IMR-90 (cell line): ENCODE measurements at regions not wholly inside any gene's neighbourhood (a gene's known extent, or its start where the extent isn't known, plus 50 kb on each side); places are given as distances from the start of the nearest gene placed in this dataset.

Experiments
- ATAC-seq: fragments of 200-7000 bp; cut with Tn5 transposase; 2 replicates; pipeline ENCODE4 v1.9.1; 2020; ENCODE audit warnings: low read depth, mild to moderate bottlenecking, moderate library complexity
- BruUV-seq: library from RNA; stranded (reverse); fragments of 400-500 nt; replicated peaks from 2 replicates; lab custom pipeline; 2021; lab: Mats Ljungman, UMichigan
- CTCF ChIA-PET: fragments of 300-600 bp; formaldehyde crosslinking; extraction: SDS; loops from one replicate; lab custom pipeline; 2021; ENCODE audit warnings: antibody characterized with exemption; lab: Yijun Ruan, JAX
- POLR2A ChIA-PET: fragments of 300-600 bp; sonication (Branson Sonifier 250); formaldehyde crosslinking; loops from one replicate; lab custom pipeline; 2022; ENCODE audit warnings: antibody characterized with exemption; ENCODE audit not compliant: unreplicated experiment; lab: Charles Lee
- DNase-seq: peaks from one replicate; pipeline ENCODE4 v3.0.0; 2013
- H2AFZ ChIP-seq: replicated peaks from 2 replicates; pipeline ENCODE3; 2013; ENCODE audit warnings: low read length, mild to moderate bottlenecking; ENCODE audit not compliant: poor library complexity
- H2AK5ac ChIP-seq: 2 replicates; pipeline ENCODE4 v1.6.1; 2013; ENCODE audit warnings: low read depth, low read length, inconsistent platforms
- H2AK9ac ChIP-seq: replicated peaks from 2 replicates; pipeline ENCODE3; 2013; ENCODE audit warnings: mild to moderate bottlenecking, low read depth, low read length, moderate library complexity; ENCODE audit not compliant: poor library complexity
- H2BK120ac ChIP-seq: 2 replicates; pipeline ENCODE4 v1.6.1; 2013; ENCODE audit warnings: low read depth, low read length, inconsistent platforms
- H2BK15ac ChIP-seq: 3 replicates; pipeline ENCODE4 v1.6.1; 2013; ENCODE audit warnings: low read depth, low read length, inconsistent platforms
- H2BK20ac ChIP-seq: 2 replicates; pipeline ENCODE4 v1.6.1; 2013; ENCODE audit warnings: low read depth, mild to moderate bottlenecking, inconsistent platforms, low read length, moderate library complexity
- H2BK5ac ChIP-seq: 2 replicates; pipeline ENCODE4 v1.6.1; 2013; ENCODE audit warnings: mild to moderate bottlenecking, low read depth, low read length, inconsistent platforms; ENCODE audit not compliant: poor library complexity, severe bottlenecking
- H3K14ac ChIP-seq: replicated peaks from 2 replicates; pipeline ENCODE4 v1.6.1; 2013; ENCODE audit warnings: low read depth, low read length, inconsistent platforms
- H3K18ac ChIP-seq: 2 replicates; pipeline ENCODE4 v1.6.1; 2013; ENCODE audit warnings: low read depth, low read length, control low read depth
- H3K23ac ChIP-seq: 2 replicates; pipeline ENCODE4 v1.6.1; 2013; ENCODE audit warnings: low read depth, low read length, inconsistent platforms
- H3K27ac ChIP-seq: 2 replicates; pipeline ENCODE4 v1.5.1; 2013; ENCODE audit warnings: mild to moderate bottlenecking, control low read depth, low read length; ENCODE audit not compliant: insufficient read depth
- H3K27me3 ChIP-seq: 2 replicates; pipeline ENCODE4 v1.6.1; 2013; ENCODE audit warnings: low read length; ENCODE audit not compliant: control insufficient read depth, insufficient read depth
- H3K36me3 ChIP-seq: 2 replicates; pipeline ENCODE4 v1.6.1; 2013; ENCODE audit warnings: low read length, mixed read lengths; ENCODE audit not compliant: control insufficient read depth, insufficient read depth
- H3K4ac ChIP-seq: 2 replicates; pipeline ENCODE4 v1.6.1; 2013; ENCODE audit warnings: low read depth, low read length, inconsistent platforms
- H3K4me1 ChIP-seq: 2 replicates; pipeline ENCODE4 v1.6.1; 2013; ENCODE audit warnings: low read length, mixed read lengths; ENCODE audit not compliant: control insufficient read depth, insufficient read depth
- H3K4me2 ChIP-seq: 2 replicates; pipeline ENCODE4 v1.6.1; 2013; ENCODE audit warnings: low read depth, mild to moderate bottlenecking, control low read depth, low read length, moderate library complexity
- H3K4me3 ChIP-seq: 2 replicates; pipeline ENCODE4 v1.5.1; 2013; ENCODE audit warnings: low read depth, mild to moderate bottlenecking, control low read depth, low read length, moderate library complexity; ENCODE audit not compliant: insufficient read depth
- H3K56ac ChIP-seq: 2 replicates; pipeline ENCODE4 v1.6.1; 2013; ENCODE audit warnings: low read length, inconsistent platforms; ENCODE audit not compliant: insufficient read depth; ENCODE audit errors: extremely low read depth
- H3K79me1 ChIP-seq, 2 experiments: 2 replicates each; pipeline ENCODE4 v1.6.1; 2013; ENCODE audit warnings: low read length in 2 of 2, inconsistent platforms in 1 of 2, low read depth in 1 of 2
- H3K9ac ChIP-seq: 2 replicates; pipeline ENCODE4 v1.6.1; 2013; ENCODE audit warnings: low read depth, low read length, control low read depth
- H3K9me1 ChIP-seq: 2 replicates; pipeline ENCODE4 v1.6.1; 2013; ENCODE audit warnings: low read length, inconsistent platforms; ENCODE audit not compliant: insufficient read depth
- H3K9me3 ChIP-seq: 2 replicates; pipeline ENCODE4 v1.6.1; 2013; ENCODE audit warnings: low read length; ENCODE audit not compliant: control insufficient read depth, insufficient read depth
- H4K20me1 ChIP-seq: 2 replicates; pipeline ENCODE4 v1.6.1; 2013; ENCODE audit warnings: low read length, inconsistent platforms; ENCODE audit not compliant: insufficient read depth
- H4K5ac ChIP-seq: 2 replicates; pipeline ENCODE4 v1.6.1; 2013; ENCODE audit warnings: mild to moderate bottlenecking, low read depth, low read length, control low read depth
- H4K8ac ChIP-seq, 2 experiments: 2 replicates each; pipeline ENCODE4 v1.6.1; 2013; ENCODE audit warnings: low read depth in 2 of 2, low read length in 2 of 2, control low read depth in 1 of 2, inconsistent platforms in 1 of 2
- H4K91ac ChIP-seq: 2 replicates; pipeline ENCODE4 v1.6.1; 2013; ENCODE audit warnings: low read depth, low read length, inconsistent platforms; ENCODE audit not compliant: insufficient read depth
- BHLHE40 ChIP-seq: fragments of 150-350 bp; IDR thresholded peaks from 2 replicates; pipeline ENCODE4 v1.6.1; 2016; ENCODE audit warnings: mild to moderate bottlenecking, low read depth, low read length
- CTCF ChIP-seq: conservative IDR thresholded peaks from 2 replicates; pipeline ENCODE4 v1.5.1; 2012; ENCODE audit warnings: mild to moderate bottlenecking, low read depth, low read length, improper control_type of control experiment
- MAFK ChIP-seq: IDR thresholded peaks from 2 replicates; pipeline ENCODE4 v1.6.1; 2012; ENCODE audit warnings: low read depth, low read length, improper control_type of control experiment
- NFE2L2 ChIP-seq: fragments of 150-350 bp; IDR thresholded peaks from 2 replicates; pipeline ENCODE4 v1.6.1; 2016; ENCODE audit warnings: low read depth, mild to moderate bottlenecking, low read length
- USF2 ChIP-seq: fragments of 150-350 bp; IDR thresholded peaks from 2 replicates; pipeline ENCODE4 v1.6.1; 2017; ENCODE audit warnings: mild to moderate bottlenecking, antibody characterized with exemption, low read length, low read depth
- dilution Hi-C: fragments of 300-500 bp; cut with HindIII; formaldehyde crosslinking; loops from one replicate; pipeline ENCODE4 v1.14.3; 2018; ENCODE audit warnings: low sequenced_read_pairs; ENCODE audit not compliant: unreplicated experiment
- in situ Hi-C: fragments of 300-500 bp; cut with MboI; formaldehyde crosslinking; loops from 3 replicates; pipeline ENCODE4 v1.14.3; 2019; ENCODE audit warnings: low sequenced_read_pairs, inconsistent platforms, mixed read lengths
- intact Hi-C: fragments of 100-400 bp; cut with micrococcal nuclease; formaldehyde crosslinking; loops from 2 replicates; pipeline ENCODE4 v1.10.0; 2022

GRCh38 chrX:40852586-40852985 is 117.2 kb upstream of the MED14 start:
- Histone ChIP-seq H3K4me3 (no peak overlapping the region), H3K9me3 (no peaks in the 10 kb centered on the region), H2BK5ac (no peak overlapping the region), H2AK9ac (no peak overlapping the region), H4K8ac (no peak overlapping the region), H2AFZ (no peak overlapping the region), H4K5ac (no peak overlapping the region), H3K4me2 (no peak overlapping the region), H3K4me1 (no peaks in the 10 kb centered on the region), H3K18ac (no peak overlapping the region), H3K27me3 (no peaks in the 10 kb centered on the region), H3K4ac (no peak overlapping the region), H3K79me1 (no peaks in the 10 kb centered on the region), H2BK120ac (no peak overlapping the region), H3K36me3 (no peaks in the 10 kb centered on the region), H3K27ac (no peak overlapping the region), H3K9ac (no peak overlapping the region), H4K91ac (no peak overlapping the region), H2BK20ac (no peak overlapping the region), H3K23ac (no peak overlapping the region), H3K9me1 (no peaks in the 10 kb centered on the region), H4K20me1 (no peaks in the 10 kb centered on the region), H2BK15ac (no peak overlapping the region), H3K14ac (no peak overlapping the region), H2AK5ac (no peak overlapping the region), H3K56ac (no peak overlapping the region)
- CTCF ChIA-PET, result no interaction called here
- TF ChIP-seq NFE2L2, result no peak
- TF ChIP-seq USF2, result no peak
- no peak for TF ChIP-seq CTCF
- TF ChIP-seq BHLHE40, result no peak
- no peak for TF ChIP-seq MAFK
- no TSS peak for BruUV-seq
- dilution Hi-C loops, result no loop called here
- DNase-seq, result no peak
- intact Hi-C loops, result no loop called here
- POLR2A ChIA-PET, result no interaction called here
- no peak for ATAC-seq
- in situ Hi-C loops, result no loop called here
